H9 (cell line): ENCODE measurements at regions not wholly inside any gene's neighbourhood (a gene's known extent, or its start where the extent isn't known, plus 50 kb on each side); places are given as distances from the start of the nearest gene placed in this dataset.

Experiments
- DNase-seq: peaks from one replicate; pipeline ENCODE4 v3.0.0-alpha.2; 2017
- H2AFZ ChIP-seq: one replicate; pipeline ENCODE4 v1.6.1; 2013; ENCODE audit warnings: mild to moderate bottlenecking, low read length, control low read depth, moderate library complexity
- H2AK5ac ChIP-seq: 2 replicates; pipeline ENCODE4 v1.6.1; 2013; ENCODE audit warnings: low read length, control low read depth, mixed read lengths; ENCODE audit not compliant: insufficient read length
- H2BK120ac ChIP-seq: one replicate; pipeline ENCODE4 v1.6.1; 2013; ENCODE audit warnings: low read depth, mild to moderate bottlenecking, low read length, control low read depth, inconsistent platforms; ENCODE audit not compliant: poor library complexity, severe bottlenecking
- H2BK12ac ChIP-seq: 2 replicates; pipeline ENCODE4 v1.6.1; 2013; ENCODE audit warnings: low read length, control low read depth, mixed read lengths, low read depth; ENCODE audit not compliant: insufficient read length
- H2BK15ac ChIP-seq: 2 replicates; pipeline ENCODE4 v1.6.1; 2013; ENCODE audit warnings: low read depth, low read length, control low read depth
- H2BK20ac ChIP-seq: one replicate; pipeline ENCODE4 v1.6.1; 2013; ENCODE audit warnings: low read depth, mild to moderate bottlenecking, low read length, control low read depth, inconsistent platforms; ENCODE audit not compliant: poor library complexity, severe bottlenecking
- H2BK5ac ChIP-seq: 2 replicates; pipeline ENCODE4 v1.6.1; 2013; ENCODE audit warnings: low read length, control low read depth, mixed read lengths; ENCODE audit not compliant: insufficient read length
- H3K14ac ChIP-seq: 2 replicates; pipeline ENCODE4 v1.6.1; 2013; ENCODE audit warnings: low read length, control low read depth; ENCODE audit not compliant: insufficient read depth
- H3K18ac ChIP-seq: 2 replicates; pipeline ENCODE4 v1.6.1; 2013; ENCODE audit warnings: low read depth, mild to moderate bottlenecking, mixed read lengths, low read length, control low read depth; ENCODE audit not compliant: insufficient read length
- H3K23ac ChIP-seq: 2 replicates; pipeline ENCODE4 v1.6.1; 2013; ENCODE audit warnings: low read length, control low read depth, mixed read lengths, low read depth; ENCODE audit not compliant: insufficient read length
- H3K23me2 ChIP-seq: 2 replicates; pipeline ENCODE4 v1.6.1; 2013; ENCODE audit warnings: low read depth, mild to moderate bottlenecking, mixed read lengths, low read length, control low read depth; ENCODE audit not compliant: insufficient read length, poor library complexity, severe bottlenecking
- H3K27ac ChIP-seq: 2 replicates; pipeline ENCODE4 v1.5.1; 2013; ENCODE audit warnings: low read length, control low read depth, mixed read lengths, low read depth; ENCODE audit not compliant: insufficient read length
- H3K27me3 ChIP-seq: 2 replicates; pipeline ENCODE4 v1.6.1; 2013; ENCODE audit warnings: low read length, control low read depth, inconsistent platforms; ENCODE audit not compliant: insufficient read depth
- H3K4ac ChIP-seq: 2 replicates; pipeline ENCODE4 v1.6.1; 2013; ENCODE audit warnings: low read depth, mild to moderate bottlenecking, control low read depth, inconsistent platforms, low read length, moderate library complexity
- H3K4me1 ChIP-seq: 2 replicates; pipeline ENCODE4 v1.6.1; 2013; ENCODE audit warnings: low read length, control low read depth, inconsistent platforms; ENCODE audit not compliant: insufficient read depth
- H3K4me2 ChIP-seq: 2 replicates; pipeline ENCODE4 v1.6.1; 2013; ENCODE audit warnings: low read length, control low read depth, mixed read lengths; ENCODE audit not compliant: insufficient read length, insufficient read depth
- H3K56ac ChIP-seq: 2 replicates; pipeline ENCODE4 v1.6.1; 2013; ENCODE audit warnings: low read depth, mild to moderate bottlenecking, mixed read lengths, low read length, control low read depth; ENCODE audit not compliant: insufficient read length
- H3K79me1 ChIP-seq: 2 replicates; pipeline ENCODE4 v1.6.1; 2013; ENCODE audit warnings: low read depth, mild to moderate bottlenecking, moderate library complexity, low read length, control low read depth, inconsistent platforms; ENCODE audit not compliant: insufficient read depth, poor library complexity, severe bottlenecking
- H3K79me2 ChIP-seq: 2 replicates; pipeline ENCODE4 v1.6.1; 2013; ENCODE audit warnings: low read length, control low read depth, inconsistent platforms; ENCODE audit not compliant: insufficient read depth
- H3K9ac ChIP-seq: 2 replicates; pipeline ENCODE4 v1.6.1; 2013; ENCODE audit warnings: low read length, control low read depth, mixed read lengths; ENCODE audit not compliant: insufficient read length; ENCODE audit errors: extremely low read depth
- H3K9me3 ChIP-seq: one replicate; pipeline ENCODE4 v1.6.1; 2013; ENCODE audit warnings: low read depth, low read length, inconsistent platforms; ENCODE audit not compliant: control insufficient read depth
- H3T11ph ChIP-seq: one replicate; pipeline ENCODE4 v1.6.1; 2013; ENCODE audit warnings: mild to moderate bottlenecking, low read length, control low read depth, inconsistent platforms
- H4K20me1 ChIP-seq: one replicate; pipeline ENCODE4 v1.6.1; 2013; ENCODE audit not compliant: control insufficient read depth, insufficient read length, insufficient read depth
- H4K5ac ChIP-seq: 2 replicates; pipeline ENCODE4 v1.6.1; 2013; ENCODE audit warnings: low read depth, mild to moderate bottlenecking, mixed read lengths, low read length, control low read depth; ENCODE audit not compliant: insufficient read length
- H4K8ac ChIP-seq: replicated peaks from 2 replicates; pipeline ENCODE4 v1.6.1; 2013; ENCODE audit warnings: low read length, control low read depth, mixed read lengths, low read depth; ENCODE audit not compliant: insufficient read length
- H4K91ac ChIP-seq: 2 replicates; pipeline ENCODE4 v1.6.1; 2013; ENCODE audit warnings: low read depth, mild to moderate bottlenecking, moderate library complexity, mixed read lengths, low read length, control low read depth; ENCODE audit not compliant: insufficient read length
- H3K27ac Mint-ChIP-seq, 3 experiments: 2 replicates in 2 of 3; 3 replicates in 1 of 3; pipeline ENCODE4 v1.8.0; 2020 to 2021; ENCODE audit warnings: mixed read lengths in 3 of 3, mild to moderate bottlenecking in 1 of 3, moderate library complexity in 1 of 3
- H3K27me3 Mint-ChIP-seq: 2 replicates; pipeline ENCODE4 v1.8.0; 2021; ENCODE audit warnings: low read depth, mild to moderate bottlenecking, moderate library complexity, mixed read lengths
- H3K36me3 Mint-ChIP-seq, 3 experiments: 2 replicates in 2 of 3; 3 replicates in 1 of 3; pipeline ENCODE4 v1.8.0; 2020 to 2021; ENCODE audit warnings: low read depth in 3 of 3, mixed read lengths in 3 of 3; ENCODE audit not compliant: insufficient read depth in 1 of 3
- H3K4me1 Mint-ChIP-seq, 2 experiments: 2 replicates each; pipeline ENCODE4 v1.8.0; 2020; ENCODE audit warnings: mixed read lengths in 2 of 2
- H3K4me3 Mint-ChIP-seq, 2 experiments: 2 replicates in 1 of 2; 3 replicates in 1 of 2; pipeline ENCODE4 v1.8.0; 2020 to 2021; ENCODE audit warnings: mild to moderate bottlenecking in 2 of 2, mixed read lengths in 2 of 2, moderate library complexity in 1 of 2
- H3K9me3 Mint-ChIP-seq, 2 experiments: 2 replicates in 1 of 2; 3 replicates in 1 of 2; pipeline ENCODE4 v1.8.0; 2020; ENCODE audit warnings: mild to moderate bottlenecking in 2 of 2, mixed read lengths in 2 of 2, moderate library complexity in 1 of 2
- CTCF ChIP-seq: fragments of 200-600 bp; sonication (generic); conservative IDR thresholded peaks from 3 replicates; pipeline ENCODE4 v1.8.0; 2021; ENCODE audit warnings: antibody characterized with exemption, mild to moderate bottlenecking
- WGBS: extraction: QIAGEN DNeasy Blood & Tissue Kit; methylation state at CpG from one replicate; pipeline ENCODE4 v1.1.7; 2013; ENCODE audit warnings: missing lambda C conversion rate, low lambda C conversion rate, mixed read lengths; ENCODE audit not compliant: insufficient read length; ENCODE audit errors: extremely low coverage; 5-methylcytosine and 5-hydroxymethylcytosine counted together

- no peak overlapping the region for H3K56ac ChIP-seq
- no peaks in the 10 kb centered on the region for H4K20me1 ChIP-seq
- no peaks in the 10 kb centered on the region for H3K36me3 Mint-ChIP-seq
- no peak overlapping the region for H3K9ac ChIP-seq
- H4K91ac ChIP-seq, result no peak overlapping the region
- no peaks in the 10 kb centered on the region for H3K4me1 ChIP-seq
- no peak overlapping the region; a peak in 1 of 7 replicates for H3K27ac Mint-ChIP-seq
- peaks cover 13% of the 10 kb centered on the region in 2 experiments for H3K4me1 Mint-ChIP-seq
- no peak overlapping the region for H3K23ac ChIP-seq
- no peak overlapping the region for H3K4me2 ChIP-seq
- no peaks in the 10 kb centered on the region for H3K79me2 ChIP-seq
- peaks cover 12% of the 10 kb centered on the region for H3K27me3 Mint-ChIP-seq
- no peak overlapping the region for H2BK120ac ChIP-seq
- no peaks in the 10 kb centered on the region for H3K27me3 ChIP-seq
- H3K79me1 ChIP-seq, result no peaks in the 10 kb centered on the region
- no peak overlapping the region for H2BK15ac ChIP-seq
- no peak overlapping the region for H3T11ph ChIP-seq
- no peak overlapping the region for H4K8ac ChIP-seq
- no peaks in the 10 kb centered on the region for H3K23me2 ChIP-seq
- no peak overlapping the region for H3K4me3 Mint-ChIP-seq
- no peak overlapping the region for H3K4ac ChIP-seq
- no peak overlapping the region for H2AK5ac ChIP-seq
- H3K9me3 Mint-ChIP-seq, result no peaks in the 10 kb centered on the region
- DNase-seq, result no peak
- no peak overlapping the region for H2BK20ac ChIP-seq
- no peak overlapping the region for H3K14ac ChIP-seq
- H2BK5ac ChIP-seq, result no peak overlapping the region
- H3K18ac ChIP-seq, result no peak overlapping the region
- no peak overlapping the region for H2BK12ac ChIP-seq
- no peak overlapping the region for H4K5ac ChIP-seq
- H2AFZ ChIP-seq, result no peak overlapping the region
- no peaks in the 10 kb centered on the region for H3K9me3 ChIP-seq
- WGBS, result no CpG with 5 or more reads among the region's 6 CpGs
- TF ChIP-seq CTCF, result no peak
- no peak overlapping the region for H3K27ac ChIP-seq
These were observed 58.3 kb upstream of the TNP1 start for GRCh38 chr2:216918088-216918680.
